GM19438 (cell line): ENCODE measurements at regions not wholly inside any gene's neighbourhood (a gene's known extent, or its start where the extent isn't known, plus 50 kb on each side); places are given as distances from the start of the nearest gene placed in this dataset.

Experiments used
- ATAC-seq: cut with Tn5 transposase; IDR thresholded peaks from one replicate; pipeline ENCODE4 v1.9.1; 2021; ENCODE audit warnings: low read depth; ENCODE audit not compliant: unreplicated experiment

GRCh38 chr16:66001432-66001831 is 365.1 kb upstream of the CDH5 start:
- no peak for ATAC-seq

- no peak for ATAC-seq
Observed at GRCh38 chr16:65998443-65998842, 368.0 kb upstream of the CDH5 start.

GRCh38 chr16:65994291-65994690 is 372.2 kb upstream of the CDH5 start:
- no peak for ATAC-seq

GRCh38 chr16:65991149-65991701 is 375.3 kb upstream of the CDH5 start:
- no peak for ATAC-seq

DNA sequence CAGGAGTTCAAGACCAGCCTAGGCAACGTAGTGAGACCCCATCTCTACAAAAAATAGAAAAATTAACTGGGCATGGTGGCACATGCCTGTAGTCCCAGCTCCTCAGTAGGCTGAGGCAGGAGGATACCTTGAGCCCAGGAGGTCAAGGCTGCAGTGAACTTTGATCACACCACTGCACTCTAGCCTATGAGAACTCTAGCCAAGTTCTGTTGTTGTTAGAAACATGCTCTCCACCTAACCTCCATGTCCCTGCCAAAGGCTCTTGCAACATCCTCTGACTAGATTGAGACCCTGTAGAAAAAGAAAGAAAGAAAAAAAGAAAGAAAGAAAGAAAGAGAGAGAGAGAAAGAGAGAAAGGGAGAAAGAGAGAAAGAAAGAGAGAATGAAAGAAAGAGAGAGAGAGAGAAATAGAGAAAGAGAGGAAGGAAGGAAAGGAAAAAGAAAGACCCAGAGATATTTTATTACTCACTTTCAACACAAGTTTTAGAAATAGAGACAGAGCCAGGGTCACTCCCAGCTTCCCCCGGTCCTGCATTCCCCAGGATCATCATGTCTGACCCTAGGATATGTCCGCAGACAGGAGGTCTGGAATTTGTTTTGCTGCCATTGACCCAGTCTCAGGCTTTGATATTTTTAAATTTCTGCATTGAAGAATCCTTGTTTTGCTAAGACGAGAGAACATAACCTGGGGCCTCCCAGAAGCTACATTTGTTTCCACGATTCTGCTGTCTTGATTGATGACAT is 376.5 kb upstream of the CDH5 start:
- no peak for ATAC-seq

GRCh38 chr16:65988024-65988595 is 378.4 kb upstream of the CDH5 start:
- no peak for ATAC-seq

DNA sequence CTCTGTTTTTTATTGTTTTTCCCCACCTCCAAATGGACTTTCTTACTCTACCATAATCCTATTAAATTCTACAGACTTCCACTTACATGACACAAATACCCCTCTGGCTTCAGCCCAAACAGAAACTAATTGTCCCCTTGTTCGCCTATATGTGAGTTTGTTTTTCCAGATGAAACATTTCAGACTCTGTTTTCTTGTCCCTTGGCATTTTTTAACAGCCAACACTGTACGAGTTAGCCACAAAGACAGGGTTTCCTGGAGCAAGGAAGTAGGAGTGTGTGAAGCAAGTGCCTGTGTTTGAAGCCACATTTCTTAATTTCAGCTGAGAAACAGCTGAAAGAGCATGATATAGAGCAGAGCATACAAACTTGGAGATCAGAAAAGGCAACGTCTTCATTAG is 382.2 kb upstream of the CDH5 start:
- ATAC-seq, result no peak

- no peak for ATAC-seq
Observed at GRCh38 chr16:65981057-65981456, 385.4 kb upstream of the CDH5 start.

DNA sequence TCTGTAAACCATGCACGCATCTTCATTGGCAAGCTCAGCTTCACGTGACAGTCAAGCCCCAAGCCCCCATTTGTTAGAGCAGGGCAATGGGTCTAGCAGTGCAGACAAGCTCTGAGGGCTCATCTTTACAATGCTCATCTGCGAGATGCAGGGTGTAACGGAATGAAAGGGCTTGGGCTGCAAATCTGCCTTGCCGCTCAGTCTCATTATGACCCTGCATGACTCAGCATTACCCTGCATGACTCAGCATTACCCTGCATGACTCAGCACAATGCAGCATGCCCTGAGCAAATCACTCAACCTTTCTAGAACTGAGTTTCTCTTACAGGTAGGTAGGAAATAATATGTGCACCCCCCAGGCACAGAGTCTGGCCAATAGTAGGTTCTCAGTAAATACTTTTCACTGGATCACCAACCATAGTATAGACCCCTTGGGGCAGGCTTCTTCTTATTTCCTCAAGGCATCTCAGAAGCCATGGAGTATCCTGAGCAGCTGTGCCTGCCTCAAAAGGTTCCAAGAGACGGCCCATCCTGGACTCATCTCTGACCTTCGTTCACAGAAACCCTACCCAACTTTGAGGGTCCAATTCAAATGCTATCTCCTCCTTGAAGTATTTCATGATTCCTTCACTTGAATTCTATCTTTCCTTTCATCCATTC is 391.3 kb upstream of the CDH5 start:
- no peak for ATAC-seq

DNA sequence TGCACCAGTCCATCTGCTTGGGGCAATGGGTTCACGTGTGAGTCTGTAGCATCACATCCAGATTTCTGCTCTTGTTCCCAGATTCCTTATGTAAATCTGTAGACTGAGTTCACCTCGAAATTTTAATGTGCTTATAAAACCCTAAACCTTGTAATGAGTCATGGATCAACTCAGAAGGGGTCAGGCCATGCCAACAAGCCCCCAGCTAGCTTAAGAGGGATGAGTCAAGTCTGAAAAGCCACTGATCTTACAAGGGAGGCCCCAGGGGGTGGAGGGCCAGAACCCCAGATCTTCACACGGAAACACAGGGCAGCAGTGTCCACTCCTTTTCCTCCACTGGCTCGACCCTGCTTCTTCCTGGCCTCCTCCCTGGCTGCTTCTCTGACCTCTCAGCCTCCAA is 399.1 kb upstream of the CDH5 start:
- no peak for ATAC-seq

DNA sequence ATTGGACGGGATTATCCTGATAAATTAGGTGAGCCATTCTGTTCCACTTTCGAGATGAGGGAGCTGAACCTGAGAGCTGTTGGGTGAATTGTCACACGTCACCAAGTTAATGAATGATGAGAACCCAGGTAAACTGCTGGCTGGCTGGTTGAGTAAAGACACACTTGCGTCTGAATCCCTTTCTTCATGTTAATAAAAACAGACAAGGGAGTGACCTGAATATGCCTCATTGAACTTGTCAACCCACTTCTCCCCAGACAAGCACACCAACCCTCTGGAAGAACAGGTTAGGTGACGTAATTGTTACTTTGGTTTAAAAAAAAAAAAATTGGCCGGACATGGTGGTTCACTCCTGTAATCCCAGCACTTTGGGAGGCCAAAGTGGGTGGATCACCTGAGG is 400.9 kb upstream of the CDH5 start:
- no peak for ATAC-seq

DNA sequence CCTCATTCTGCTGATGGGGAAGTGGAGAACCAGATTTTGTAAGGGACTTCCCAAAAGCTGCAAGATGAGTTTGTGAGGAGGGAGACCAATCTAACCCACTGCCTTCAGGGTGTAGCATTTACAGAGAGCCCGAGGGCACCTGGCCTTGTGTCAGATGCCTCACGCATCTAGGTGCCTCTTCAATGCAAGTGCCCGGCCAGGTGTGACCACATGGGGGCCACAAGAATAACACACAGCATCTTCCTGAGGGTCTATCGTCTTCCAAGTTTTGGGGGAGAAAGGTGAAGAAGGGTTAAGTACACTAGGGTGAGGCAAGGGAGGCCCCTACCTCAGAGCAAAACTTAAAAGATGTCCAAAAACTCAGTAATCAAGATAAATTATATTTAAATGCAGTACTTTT is 401.7 kb upstream of the CDH5 start:
- ATAC-seq, result no peak

- ATAC-seq, result no peak
Observed at GRCh38 chr16:65961476-65962143, 404.9 kb upstream of the CDH5 start.

DNA sequence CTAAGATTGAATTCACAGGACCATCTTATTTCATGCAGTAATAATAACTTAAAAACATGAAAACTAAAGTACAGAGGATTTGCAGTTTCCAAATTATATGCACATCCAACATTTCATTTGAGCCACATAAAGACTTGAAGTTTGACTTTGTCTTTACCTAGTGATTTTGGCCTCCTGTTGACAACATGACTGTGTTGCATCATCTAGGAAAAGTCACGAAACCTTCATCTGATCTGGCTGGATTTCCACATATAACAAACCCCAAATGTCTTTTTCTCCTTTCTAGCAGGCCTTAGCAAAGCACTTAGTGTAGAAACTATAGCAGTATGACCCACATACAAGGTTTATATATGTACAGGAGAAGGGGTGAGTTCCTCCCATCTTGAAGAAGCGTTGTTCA is 406.5 kb upstream of the CDH5 start:
- no peak for ATAC-seq

DNA sequence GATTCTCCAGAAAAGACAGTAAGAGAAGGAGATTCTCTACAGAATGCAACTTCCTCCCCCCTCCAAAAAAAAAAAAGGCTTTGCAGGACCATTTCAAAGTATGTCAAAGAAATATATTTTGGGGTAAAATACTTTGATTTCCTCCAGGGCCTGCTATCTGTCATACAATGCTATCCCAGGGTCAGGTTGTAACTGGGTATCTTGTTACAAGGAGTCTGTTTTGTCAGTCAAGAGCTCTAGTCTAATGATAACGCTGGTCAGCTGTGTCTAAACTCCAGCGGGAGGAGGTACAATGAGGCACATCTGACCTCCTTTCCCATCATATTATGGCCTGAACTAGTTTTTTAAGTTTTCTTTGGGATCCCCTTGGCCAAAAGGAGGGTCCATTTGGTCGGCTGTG is 408.4 kb upstream of the CDH5 start:
- no peak for ATAC-seq

DNA sequence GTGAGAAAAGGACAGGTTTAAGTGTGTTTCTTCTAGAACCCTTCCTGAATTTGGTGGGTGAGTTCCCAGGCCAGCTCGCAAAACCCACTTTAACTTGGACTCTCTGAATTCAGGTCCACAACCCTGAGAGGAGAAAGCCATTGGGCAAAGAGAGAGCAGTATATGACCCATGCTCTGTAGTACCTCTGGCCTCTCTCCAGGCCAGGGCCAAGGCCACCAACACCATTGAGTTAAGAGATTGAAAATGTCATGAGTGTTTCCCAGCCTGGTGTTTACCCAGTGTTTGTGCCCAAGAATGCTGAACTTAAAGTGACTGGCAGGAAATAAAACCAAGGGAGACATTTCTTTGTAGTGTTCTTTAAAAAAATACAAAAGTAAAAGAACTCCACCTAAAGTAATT is 410.4 kb upstream of the CDH5 start:
- ATAC-seq, result no peak

DNA sequence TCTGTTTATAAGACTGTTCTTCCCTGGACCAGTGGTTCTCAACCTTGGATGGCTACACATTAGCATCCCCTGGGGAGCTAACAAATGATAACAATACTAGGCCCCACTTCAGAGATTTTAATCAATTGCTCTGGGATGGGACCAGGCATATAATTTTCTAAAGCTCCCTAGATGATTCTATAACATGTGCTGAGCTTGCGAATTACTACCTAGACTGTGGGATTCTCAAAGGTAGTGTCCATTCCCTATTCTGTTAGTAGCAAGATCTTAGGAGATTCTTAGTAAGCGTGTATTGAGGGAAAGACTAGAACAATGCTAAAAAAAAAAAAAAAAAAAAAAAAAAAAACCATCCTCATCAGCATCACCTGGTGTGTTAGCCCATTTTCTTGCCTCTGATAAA is 412.0 kb upstream of the CDH5 start:
- no peak for ATAC-seq

DNA sequence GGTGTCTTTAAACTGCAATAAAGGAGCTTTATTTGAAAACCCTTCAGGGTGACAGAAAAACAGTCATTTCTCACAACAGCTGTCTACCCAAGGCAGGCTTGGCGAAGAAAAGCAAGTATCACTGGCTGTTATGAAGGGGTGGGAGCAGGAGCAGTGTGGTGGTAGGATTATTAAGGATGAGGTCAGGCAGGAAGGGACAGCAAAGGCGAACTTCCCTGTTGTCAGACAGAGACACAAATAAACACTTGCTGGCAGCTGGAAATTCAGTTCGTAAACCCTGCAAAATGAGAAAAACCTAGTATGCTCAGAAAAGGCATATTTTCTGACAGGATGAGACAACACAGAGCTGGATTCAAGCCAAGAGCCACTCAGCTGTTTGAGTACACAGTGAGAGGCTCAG is 416.3 kb upstream of the CDH5 start:
- no peak for ATAC-seq

GRCh38 chr16:65948361-65948760 is 418.1 kb upstream of the CDH5 start:
- ATAC-seq, result no peak

GRCh38 chr16:65947951-65948350 is 418.5 kb upstream of the CDH5 start:
- no peak for ATAC-seq

DNA sequence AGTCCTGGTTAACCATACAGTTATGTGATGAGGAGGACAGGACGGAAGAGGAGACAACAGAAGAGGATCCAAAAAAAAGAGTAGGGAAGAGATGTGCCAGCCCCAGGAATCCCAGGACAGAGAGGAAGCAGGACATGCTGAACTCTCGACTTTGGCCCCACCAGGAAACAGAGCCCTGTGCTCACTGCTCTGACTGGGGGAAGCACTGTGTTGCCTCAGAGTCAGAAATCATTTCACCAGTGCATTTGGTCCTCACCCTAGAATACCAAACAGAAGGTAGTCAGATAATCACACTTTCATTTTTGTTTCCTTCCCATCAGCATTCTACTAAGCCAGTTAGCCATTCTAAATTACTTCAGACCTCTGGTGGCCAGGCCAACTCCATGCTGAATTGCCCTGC is 421.0 kb upstream of the CDH5 start:
- no peak for ATAC-seq
